H9 (cell line): ENCODE measurements at regions not wholly inside any gene's neighbourhood (a gene's known extent, or its start where the extent isn't known, plus 50 kb on each side); places are given as distances from the start of the nearest gene placed in this dataset.

Experiments
- DNase-seq: peaks from one replicate; pipeline ENCODE4 v3.0.0-alpha.2; 2017
- H2AFZ ChIP-seq: one replicate; pipeline ENCODE4 v1.6.1; 2013; ENCODE audit warnings: mild to moderate bottlenecking, low read length, control low read depth, moderate library complexity
- H2AK5ac ChIP-seq: 2 replicates; pipeline ENCODE4 v1.6.1; 2013; ENCODE audit warnings: low read length, control low read depth, mixed read lengths; ENCODE audit not compliant: insufficient read length
- H2BK120ac ChIP-seq: one replicate; pipeline ENCODE4 v1.6.1; 2013; ENCODE audit warnings: low read depth, mild to moderate bottlenecking, low read length, control low read depth, inconsistent platforms; ENCODE audit not compliant: poor library complexity, severe bottlenecking
- H2BK12ac ChIP-seq: 2 replicates; pipeline ENCODE4 v1.6.1; 2013; ENCODE audit warnings: low read length, control low read depth, mixed read lengths, low read depth; ENCODE audit not compliant: insufficient read length
- H2BK15ac ChIP-seq: 2 replicates; pipeline ENCODE4 v1.6.1; 2013; ENCODE audit warnings: low read depth, low read length, control low read depth
- H2BK20ac ChIP-seq: one replicate; pipeline ENCODE4 v1.6.1; 2013; ENCODE audit warnings: low read depth, mild to moderate bottlenecking, low read length, control low read depth, inconsistent platforms; ENCODE audit not compliant: poor library complexity, severe bottlenecking
- H2BK5ac ChIP-seq: 2 replicates; pipeline ENCODE4 v1.6.1; 2013; ENCODE audit warnings: low read length, control low read depth, mixed read lengths; ENCODE audit not compliant: insufficient read length
- H3K14ac ChIP-seq: 2 replicates; pipeline ENCODE4 v1.6.1; 2013; ENCODE audit warnings: low read length, control low read depth; ENCODE audit not compliant: insufficient read depth
- H3K18ac ChIP-seq: 2 replicates; pipeline ENCODE4 v1.6.1; 2013; ENCODE audit warnings: low read depth, mild to moderate bottlenecking, mixed read lengths, low read length, control low read depth; ENCODE audit not compliant: insufficient read length
- H3K23ac ChIP-seq: 2 replicates; pipeline ENCODE4 v1.6.1; 2013; ENCODE audit warnings: low read length, control low read depth, mixed read lengths, low read depth; ENCODE audit not compliant: insufficient read length
- H3K23me2 ChIP-seq: 2 replicates; pipeline ENCODE4 v1.6.1; 2013; ENCODE audit warnings: low read depth, mild to moderate bottlenecking, mixed read lengths, low read length, control low read depth; ENCODE audit not compliant: insufficient read length, poor library complexity, severe bottlenecking
- H3K27ac ChIP-seq: 2 replicates; pipeline ENCODE4 v1.5.1; 2013; ENCODE audit warnings: low read length, control low read depth, mixed read lengths, low read depth; ENCODE audit not compliant: insufficient read length
- H3K27me3 ChIP-seq: 2 replicates; pipeline ENCODE4 v1.6.1; 2013; ENCODE audit warnings: low read length, control low read depth, inconsistent platforms; ENCODE audit not compliant: insufficient read depth
- H3K4ac ChIP-seq: 2 replicates; pipeline ENCODE4 v1.6.1; 2013; ENCODE audit warnings: low read depth, mild to moderate bottlenecking, control low read depth, inconsistent platforms, low read length, moderate library complexity
- H3K4me1 ChIP-seq: 2 replicates; pipeline ENCODE4 v1.6.1; 2013; ENCODE audit warnings: low read length, control low read depth, inconsistent platforms; ENCODE audit not compliant: insufficient read depth
- H3K4me2 ChIP-seq: 2 replicates; pipeline ENCODE4 v1.6.1; 2013; ENCODE audit warnings: low read length, control low read depth, mixed read lengths; ENCODE audit not compliant: insufficient read length, insufficient read depth
- H3K56ac ChIP-seq: 2 replicates; pipeline ENCODE4 v1.6.1; 2013; ENCODE audit warnings: low read depth, mild to moderate bottlenecking, mixed read lengths, low read length, control low read depth; ENCODE audit not compliant: insufficient read length
- H3K79me1 ChIP-seq: 2 replicates; pipeline ENCODE4 v1.6.1; 2013; ENCODE audit warnings: low read depth, mild to moderate bottlenecking, moderate library complexity, low read length, control low read depth, inconsistent platforms; ENCODE audit not compliant: insufficient read depth, poor library complexity, severe bottlenecking
- H3K79me2 ChIP-seq: 2 replicates; pipeline ENCODE4 v1.6.1; 2013; ENCODE audit warnings: low read length, control low read depth, inconsistent platforms; ENCODE audit not compliant: insufficient read depth
- H3K9ac ChIP-seq: 2 replicates; pipeline ENCODE4 v1.6.1; 2013; ENCODE audit warnings: low read length, control low read depth, mixed read lengths; ENCODE audit not compliant: insufficient read length; ENCODE audit errors: extremely low read depth
- H3K9me3 ChIP-seq: one replicate; pipeline ENCODE4 v1.6.1; 2013; ENCODE audit warnings: low read depth, low read length, inconsistent platforms; ENCODE audit not compliant: control insufficient read depth
- H3T11ph ChIP-seq: one replicate; pipeline ENCODE4 v1.6.1; 2013; ENCODE audit warnings: mild to moderate bottlenecking, low read length, control low read depth, inconsistent platforms
- H4K20me1 ChIP-seq: one replicate; pipeline ENCODE4 v1.6.1; 2013; ENCODE audit not compliant: control insufficient read depth, insufficient read length, insufficient read depth
- H4K5ac ChIP-seq: 2 replicates; pipeline ENCODE4 v1.6.1; 2013; ENCODE audit warnings: low read depth, mild to moderate bottlenecking, mixed read lengths, low read length, control low read depth; ENCODE audit not compliant: insufficient read length
- H4K8ac ChIP-seq: replicated peaks from 2 replicates; pipeline ENCODE4 v1.6.1; 2013; ENCODE audit warnings: low read length, control low read depth, mixed read lengths, low read depth; ENCODE audit not compliant: insufficient read length
- H4K91ac ChIP-seq: 2 replicates; pipeline ENCODE4 v1.6.1; 2013; ENCODE audit warnings: low read depth, mild to moderate bottlenecking, moderate library complexity, mixed read lengths, low read length, control low read depth; ENCODE audit not compliant: insufficient read length
- H3K27ac Mint-ChIP-seq, 3 experiments: 2 replicates in 2 of 3; 3 replicates in 1 of 3; pipeline ENCODE4 v1.8.0; 2020 to 2021; ENCODE audit warnings: mixed read lengths in 3 of 3, mild to moderate bottlenecking in 1 of 3, moderate library complexity in 1 of 3
- H3K27me3 Mint-ChIP-seq: 2 replicates; pipeline ENCODE4 v1.8.0; 2021; ENCODE audit warnings: low read depth, mild to moderate bottlenecking, moderate library complexity, mixed read lengths
- H3K36me3 Mint-ChIP-seq, 3 experiments: 2 replicates in 2 of 3; 3 replicates in 1 of 3; pipeline ENCODE4 v1.8.0; 2020 to 2021; ENCODE audit warnings: low read depth in 3 of 3, mixed read lengths in 3 of 3; ENCODE audit not compliant: insufficient read depth in 1 of 3
- H3K4me1 Mint-ChIP-seq, 2 experiments: 2 replicates each; pipeline ENCODE4 v1.8.0; 2020; ENCODE audit warnings: mixed read lengths in 2 of 2
- H3K4me3 Mint-ChIP-seq, 2 experiments: 2 replicates in 1 of 2; 3 replicates in 1 of 2; pipeline ENCODE4 v1.8.0; 2020 to 2021; ENCODE audit warnings: mild to moderate bottlenecking in 2 of 2, mixed read lengths in 2 of 2, moderate library complexity in 1 of 2
- H3K9me3 Mint-ChIP-seq, 2 experiments: 2 replicates in 1 of 2; 3 replicates in 1 of 2; pipeline ENCODE4 v1.8.0; 2020; ENCODE audit warnings: mild to moderate bottlenecking in 2 of 2, mixed read lengths in 2 of 2, moderate library complexity in 1 of 2
- CTCF ChIP-seq: fragments of 200-600 bp; sonication (generic); conservative IDR thresholded peaks from 3 replicates; pipeline ENCODE4 v1.8.0; 2021; ENCODE audit warnings: antibody characterized with exemption, mild to moderate bottlenecking

GRCh38 chr2:53610260-53610659 is 157.3 kb upstream of the CHAC2 start:
- no peaks in the 10 kb centered on the region; a peak in 1 of 5 replicates for H3K9me3 Mint-ChIP-seq
- no peaks in the 10 kb centered on the region for H3K27me3 Mint-ChIP-seq
- Histone ChIP-seq H2AFZ (no peak overlapping the region), H3K14ac (no peak overlapping the region), H3K27me3 (no peaks in the 10 kb centered on the region), H4K5ac (no peak overlapping the region), H4K8ac (no peak overlapping the region), H2AK5ac (no peak overlapping the region), H2BK15ac (no peak overlapping the region), H4K91ac (no peak overlapping the region), H3K27ac (no peak overlapping the region), H3K79me2 (no peaks in the 10 kb centered on the region), H3K79me1 (no peaks in the 10 kb centered on the region), H4K20me1 (no peaks in the 10 kb centered on the region), H2BK5ac (no peak overlapping the region), H3K23me2 (no peaks in the 10 kb centered on the region), H2BK120ac (no peak overlapping the region), H3K4ac (no peak overlapping the region), H3K23ac (no peak overlapping the region), H3K4me2 (no peak overlapping the region), H2BK20ac (no peak overlapping the region), H3K4me1 (no peaks in the 10 kb centered on the region), H3K9me3 (no peaks in the 10 kb centered on the region), H3K9ac (no peak overlapping the region), H3K18ac (no peak overlapping the region), H2BK12ac (no peak overlapping the region), H3K56ac (no peak overlapping the region), H3T11ph (no peak overlapping the region)
- peaks cover 0 to 4% of the 10 kb centered on the region in 2 experiments; a peak in 1 of 4 replicates for H3K4me1 Mint-ChIP-seq
- DNase-seq: no peak
- H3K36me3 Mint-ChIP-seq: no peaks in the 10 kb centered on the region
- no peak overlapping the region for H3K4me3 Mint-ChIP-seq
- TF ChIP-seq CTCF: no peak
- H3K27ac Mint-ChIP-seq: no peak overlapping the region
